ENCODE measurements at regions not wholly inside any gene's neighbourhood (a gene's known extent, or its start where the extent isn't known, plus 50 kb on each side); places are given as distances from the start of the nearest gene placed in this dataset.

GRCh38 chr6:146909886-146910285, 294.3 kb upstream of the STXBP5 start:
- TF ChIP-seq CTCF (IDR thresholded peaks at IDR 0.05) (no peak), POLR2A (IDR thresholded peaks at IDR 0.05) (no peak)

Data from uterus (tissue), 2 donors.